ENCODE measurements at regions not wholly inside any gene's neighbourhood (a gene's known extent, or its start where the extent isn't known, plus 50 kb on each side); places are given as distances from the start of the nearest gene placed in this dataset.
"Not testable (repeated sequence)": the region's sequence is repeated elsewhere in the genome, so short reads cannot be mapped to it uniquely, and the experiment has no call there.

DNA sequence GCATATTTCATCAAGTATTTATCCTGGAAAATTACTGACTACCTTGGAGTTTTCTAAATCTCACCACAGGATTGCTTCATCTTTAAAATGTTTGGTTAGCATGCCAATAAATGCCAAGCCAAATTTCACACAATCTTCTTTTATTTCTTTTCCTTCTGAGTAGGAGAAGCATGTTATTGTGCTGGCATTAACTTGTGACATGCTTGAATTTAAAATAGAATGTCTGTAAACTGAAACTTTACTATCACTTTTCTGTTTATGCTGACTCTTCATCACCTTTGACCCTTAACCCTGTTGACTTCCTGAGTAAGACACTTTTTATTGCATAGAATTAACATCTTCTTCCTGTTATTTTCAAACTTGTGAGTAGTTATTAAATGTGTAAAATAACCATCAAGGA, 56.2 kb upstream of the LRRTM4 start:
- DNase-seq (ENCODE audit: low spot score), result no peak
- in situ Hi-C loops (cut with MboI; ENCODE audit: low sequenced_read_pairs, unreplicated experiment), result no loop called here
- TF ChIP-seq, protein P1, sequence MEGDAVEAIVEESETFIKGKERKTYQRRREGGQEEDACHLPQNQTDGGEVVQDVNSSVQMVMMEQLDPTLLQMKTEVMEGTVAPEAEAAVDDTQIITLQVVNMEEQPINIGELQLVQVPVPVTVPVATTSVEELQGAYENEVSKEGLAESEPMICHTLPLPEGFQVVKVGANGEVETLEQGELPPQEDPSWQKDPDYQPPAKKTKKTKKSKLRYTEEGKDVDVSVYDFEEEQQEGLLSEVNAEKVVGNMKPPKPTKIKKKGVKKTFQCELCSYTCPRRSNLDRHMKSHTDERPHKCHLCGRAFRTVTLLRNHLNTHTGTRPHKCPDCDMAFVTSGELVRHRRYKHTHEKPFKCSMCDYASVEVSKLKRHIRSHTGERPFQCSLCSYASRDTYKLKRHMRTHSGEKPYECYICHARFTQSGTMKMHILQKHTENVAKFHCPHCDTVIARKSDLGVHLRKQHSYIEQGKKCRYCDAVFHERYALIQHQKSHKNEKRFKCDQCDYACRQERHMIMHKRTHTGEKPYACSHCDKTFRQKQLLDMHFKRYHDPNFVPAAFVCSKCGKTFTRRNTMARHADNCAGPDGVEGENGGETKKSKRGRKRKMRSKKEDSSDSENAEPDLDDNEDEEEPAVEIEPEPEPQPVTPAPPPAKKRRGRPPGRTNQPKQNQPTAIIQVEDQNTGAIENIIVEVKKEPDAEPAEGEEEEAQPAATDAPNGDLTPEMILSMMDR (IDR thresholded peaks at IDR 0.05; ENCODE audit: borderline replicate concordance, control extremely low read depth, extremely low read depth, insufficient read depth, missing control alignments), result no peak

DNA sequence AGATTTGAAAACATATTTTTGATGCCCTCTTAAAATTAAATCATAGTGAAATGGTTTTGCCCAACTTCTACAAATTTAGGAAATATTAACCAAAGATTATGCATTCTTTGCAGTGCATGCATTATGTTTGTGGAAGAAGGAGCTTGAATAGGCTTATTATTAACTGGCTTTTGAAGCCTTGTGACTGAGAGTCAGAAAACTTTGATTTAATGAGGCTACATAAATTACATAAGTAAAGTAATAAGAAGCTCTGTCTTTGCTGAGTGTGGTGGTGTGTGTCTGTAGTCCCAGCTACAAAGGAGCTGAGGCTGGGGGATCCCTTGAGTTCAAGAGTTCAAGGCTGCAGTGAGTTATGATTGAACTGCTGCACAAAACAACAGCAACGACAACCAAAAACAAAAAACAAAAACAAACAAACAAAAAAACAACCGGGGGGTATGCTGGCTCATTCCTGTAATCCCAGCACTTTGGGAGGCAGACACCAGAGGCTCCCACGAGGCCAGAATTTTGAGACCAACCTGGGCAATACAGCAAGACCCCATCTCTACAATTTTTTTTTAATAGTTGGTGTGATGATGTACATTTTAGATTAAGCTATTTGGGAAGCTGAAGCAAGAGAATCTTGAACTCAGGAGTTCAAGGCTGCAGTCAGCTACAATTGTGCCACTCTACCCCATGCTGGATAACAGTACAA, 57.0 kb upstream of the LRRTM4 start:
- in situ Hi-C loops (cut with MboI; ENCODE audit: low sequenced_read_pairs, unreplicated experiment), result no loop called here
- no peak for DNase-seq (ENCODE audit: low spot score)
- TF ChIP-seq, protein P1 (IDR thresholded peaks at IDR 0.05; ENCODE audit: borderline replicate concordance, control extremely low read depth, extremely low read depth, insufficient read depth, missing control alignments), result no peak

DNA sequence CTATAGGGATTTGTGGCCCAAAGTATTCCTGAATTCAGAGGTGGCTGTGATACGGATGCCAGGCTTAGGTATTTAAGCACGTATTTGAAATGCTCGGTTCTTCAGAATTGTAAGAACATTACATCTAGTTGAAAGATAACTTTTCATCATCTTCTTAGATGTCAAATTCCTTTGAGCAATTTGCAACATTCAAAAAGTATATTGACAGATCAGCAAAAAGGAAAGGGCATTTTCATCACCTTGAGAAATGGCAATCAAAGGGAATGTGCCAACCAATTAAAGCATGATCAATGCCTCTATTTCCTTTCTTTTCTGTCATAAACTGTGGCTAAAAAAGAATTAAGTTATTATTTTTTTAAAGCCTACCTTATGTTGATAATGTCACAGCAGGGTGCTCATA, 66.3 kb upstream of the LRRTM4 start:
- in situ Hi-C loops (cut with MboI; ENCODE audit: low sequenced_read_pairs, unreplicated experiment), result no loop called here
- DNase-seq (ENCODE audit: low spot score), result no peak
- TF ChIP-seq, protein P1 (IDR thresholded peaks at IDR 0.05; ENCODE audit: borderline replicate concordance, control extremely low read depth, extremely low read depth, insufficient read depth, missing control alignments), result no peak

DNA sequence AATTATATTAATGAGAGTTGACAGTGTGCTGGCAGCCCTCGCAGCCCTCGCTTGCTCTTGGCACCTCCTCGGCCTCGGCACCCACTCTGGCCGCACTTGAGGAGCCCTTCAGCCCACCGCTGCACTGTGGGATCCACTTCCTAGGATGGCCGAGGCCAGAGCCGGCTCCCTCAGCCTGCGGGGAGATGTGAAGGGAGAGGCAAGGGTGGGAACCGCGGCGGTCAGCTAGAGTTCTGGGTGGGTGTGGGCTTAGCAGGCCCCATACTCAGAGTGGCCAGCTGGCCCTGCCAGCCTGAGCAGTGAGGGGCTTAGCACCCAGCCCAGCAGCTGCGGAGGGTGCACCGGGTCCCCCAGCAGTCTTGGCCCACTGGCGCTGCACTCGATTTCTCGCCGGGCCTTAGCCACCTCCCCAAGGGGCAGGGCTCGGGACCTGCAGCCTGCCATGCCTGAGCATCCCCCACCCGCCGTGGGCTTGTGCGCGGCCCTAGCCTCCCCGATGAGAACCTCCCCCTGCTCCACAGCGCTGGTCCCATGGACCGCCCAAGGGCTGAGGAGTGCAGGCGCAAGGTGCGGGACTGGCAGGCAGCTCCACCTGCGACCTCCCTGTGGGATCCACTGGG, 68.2 kb upstream of the LRRTM4 start:
- in situ Hi-C loops (cut with MboI; ENCODE audit: low sequenced_read_pairs, unreplicated experiment), result no loop called here
- TF ChIP-seq, protein P1 (IDR thresholded peaks at IDR 0.05; ENCODE audit: borderline replicate concordance, control extremely low read depth, extremely low read depth, insufficient read depth, missing control alignments), result no peak
- no peak for DNase-seq (ENCODE audit: low spot score)

DNA sequence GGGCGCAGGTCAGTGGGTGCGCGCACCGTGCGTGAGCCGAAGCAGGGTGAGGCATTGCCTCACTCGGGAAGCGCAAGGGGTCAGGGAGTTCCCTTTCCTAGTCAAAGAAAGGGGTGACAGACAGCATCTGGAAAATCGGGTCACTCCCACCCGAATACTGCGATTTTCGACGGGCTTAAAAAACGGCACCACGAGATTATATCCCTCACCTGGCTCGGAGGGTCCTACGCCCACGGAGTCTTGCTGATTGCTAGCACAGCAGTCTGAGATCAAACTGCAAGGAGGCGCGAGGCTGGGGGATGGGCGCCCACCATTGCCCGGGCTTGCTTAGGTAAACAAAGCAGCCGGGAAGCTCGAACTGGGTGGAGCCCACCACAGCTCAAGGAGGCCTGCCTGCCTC, 70.8 kb upstream of the LRRTM4 start:
- in situ Hi-C loops (cut with MboI; ENCODE audit: low sequenced_read_pairs, unreplicated experiment); DNase-seq (ENCODE audit: low spot score): not testable (repeated sequence)

DNA sequence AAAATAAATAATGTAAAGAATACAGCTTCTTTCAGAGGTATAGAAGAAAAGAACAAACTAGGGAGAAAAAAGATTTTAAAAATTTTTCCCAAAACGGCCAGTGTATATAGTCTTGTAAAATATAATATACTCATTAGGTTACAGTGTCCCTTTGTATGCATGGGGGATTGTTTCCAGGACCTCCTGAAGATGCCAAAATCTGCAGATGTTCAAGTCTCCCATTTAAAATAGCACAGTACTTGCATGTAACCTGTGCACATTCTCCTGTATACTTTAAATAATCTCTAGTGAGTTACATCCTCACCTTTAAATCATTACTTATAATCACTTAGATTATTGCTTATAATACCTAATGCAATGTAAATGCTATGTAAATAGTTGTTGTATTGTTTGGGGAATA, 80.6 kb upstream of the LRRTM4 start:
- TF ChIP-seq, protein P1 (IDR thresholded peaks at IDR 0.05; ENCODE audit: borderline replicate concordance, control extremely low read depth, extremely low read depth, insufficient read depth, missing control alignments), result no peak
- no peak for DNase-seq (ENCODE audit: low spot score)
- in situ Hi-C loops (cut with MboI; ENCODE audit: low sequenced_read_pairs, unreplicated experiment), result no loop called here

Measured in GM13976 (cell line).